ENCODE measurements at regions not wholly inside any gene's neighbourhood (a gene's known extent, or its start where the extent isn't known, plus 50 kb on each side); places are given as distances from the start of the nearest gene placed in this dataset.
A peak's percentile ranks its signal among the peaks of the same experiment; 100 is the strongest.
"Not testable (repeated sequence)": the region's sequence is repeated elsewhere in the genome, so short reads cannot be mapped to it uniquely, and the experiment has no call there.

DNA sequence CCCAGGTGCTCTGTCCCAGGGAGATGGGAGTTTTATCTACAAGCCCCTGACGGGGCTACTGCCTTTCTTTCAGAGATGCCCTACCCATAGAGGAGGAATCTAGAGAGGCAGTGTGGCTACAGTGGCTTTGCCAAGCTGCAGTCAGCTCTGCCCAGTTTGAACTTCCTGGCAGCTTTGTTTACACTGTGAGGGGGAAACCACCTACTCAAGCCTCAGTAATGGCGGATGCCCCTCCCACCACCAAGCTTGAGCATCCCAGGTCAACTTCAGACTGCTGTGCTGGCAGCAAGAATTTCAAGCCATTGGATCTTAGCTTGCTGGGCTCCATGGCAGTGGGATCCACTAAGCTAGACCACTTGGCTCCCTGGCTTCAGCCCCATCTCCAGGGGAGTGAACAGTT, 53.1 kb upstream of the TMEM252 start:
- ATAC-seq, H3K4me3 Mint-ChIP-seq, H3K27ac Mint-ChIP-seq, DNase-seq, H3K4me1 Mint-ChIP-seq: not testable (repeated sequence)
- Mint-ChIP-seq H3K9me3 (peaks cover 7 to 31% of the 10 kb centered on the region in 2 donors), H3K27me3 (peaks cover 56% of the 10 kb centered on the region)

DNA sequence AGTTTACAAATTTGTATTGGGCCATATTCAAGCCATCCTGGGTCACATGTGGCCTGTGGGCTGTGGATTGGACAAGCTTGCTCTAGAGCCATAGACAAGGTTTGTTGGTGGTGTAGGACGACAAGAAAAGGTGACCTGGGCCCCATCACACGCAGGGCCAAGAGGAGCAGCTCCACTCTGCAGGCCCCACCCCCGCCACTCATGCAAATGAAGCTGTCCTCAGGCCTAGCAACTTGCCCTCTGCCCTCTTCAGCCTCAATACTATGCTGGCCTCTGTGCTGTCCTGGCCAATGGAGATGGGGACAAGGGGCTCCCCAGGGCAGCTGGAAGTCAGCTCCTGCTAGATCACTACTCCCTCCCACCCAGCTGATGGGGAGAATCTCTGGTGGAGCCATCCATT, 55.2 kb upstream of the TMEM252 start:
- no peak for ATAC-seq
- Mint-ChIP-seq H3K9me3 (peaks cover 0 to 19% of the 10 kb centered on the region in 2 donors), H3K27ac (no peak overlapping the region), H3K4me1 (no peaks in the 10 kb centered on the region), H3K27me3 (peaks cover 50% of the 10 kb centered on the region), H3K4me3 (no peak overlapping the region)
- DNase-seq = no peak

DNA sequence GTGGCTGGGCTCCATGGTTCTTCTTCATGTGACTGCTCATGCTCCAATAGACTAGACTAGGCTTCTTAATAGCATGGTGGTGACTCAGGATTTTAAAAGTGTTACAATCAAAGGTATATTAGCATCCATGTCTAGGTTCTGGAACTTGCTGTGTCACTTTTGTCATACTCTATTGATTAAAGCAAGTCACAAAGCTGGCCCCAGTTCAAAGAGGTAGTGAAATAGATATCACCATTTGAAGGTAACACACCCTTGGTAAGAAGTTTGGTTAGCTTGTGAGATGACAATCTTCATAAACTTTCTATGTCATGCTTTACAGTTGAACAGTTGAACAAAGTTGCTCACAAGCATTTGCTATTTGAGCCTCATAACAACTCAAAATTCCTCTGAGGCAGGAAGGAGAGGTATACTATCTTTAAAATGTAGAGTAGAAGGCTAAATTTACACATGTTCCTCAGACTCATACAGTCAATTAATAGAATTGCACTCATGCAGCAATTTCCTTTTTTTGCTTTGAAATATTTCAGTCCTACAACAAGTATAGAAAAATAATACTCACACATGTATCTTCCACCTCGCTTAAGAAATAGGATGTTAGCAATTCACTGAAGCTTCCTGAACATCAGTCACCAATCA, 56.8 kb upstream of the TMEM252 start:
- no peak for DNase-seq
- ATAC-seq = no peak
- H3K4me1 Mint-ChIP-seq = no peaks in the 10 kb centered on the region
- no peak overlapping the region for H3K4me3 Mint-ChIP-seq
- peaks cover 0 to 8% of the 10 kb centered on the region in 2 donors for H3K9me3 Mint-ChIP-seq
- H3K27me3 Mint-ChIP-seq = peaks cover 49% of the 10 kb centered on the region
- no peak overlapping the region for H3K27ac Mint-ChIP-seq

DNA sequence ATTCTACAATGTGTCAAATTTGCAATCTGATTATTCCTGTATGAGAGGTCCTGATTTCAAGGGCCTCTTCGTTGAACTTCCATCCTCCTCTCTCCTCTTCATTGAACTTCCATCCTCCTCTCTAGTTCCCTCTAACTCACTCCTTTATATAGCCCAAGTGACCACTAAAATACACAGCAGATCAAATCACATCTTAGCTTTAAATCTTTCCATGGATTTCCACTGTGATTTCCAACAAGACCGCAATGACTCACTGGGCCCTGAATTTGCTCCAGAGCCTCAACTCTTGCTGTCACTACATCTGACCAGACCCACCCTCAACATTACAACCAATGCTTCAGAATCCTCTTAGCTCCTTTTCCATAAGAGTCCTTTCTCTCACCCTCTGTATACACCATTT, 59.1 kb upstream of the TMEM252 start:
- H3K4me3 Mint-ChIP-seq = no peak overlapping the region
- peaks cover 62% of the 10 kb centered on the region for H3K27me3 Mint-ChIP-seq
- no peaks in the 10 kb centered on the region for H3K4me1 Mint-ChIP-seq
- H3K9me3 Mint-ChIP-seq = peaks cover 0 to 7% of the 10 kb centered on the region in 2 donors
- no peak for ATAC-seq
- H3K27ac Mint-ChIP-seq = no peak overlapping the region
- DNase-seq = no peak

DNA sequence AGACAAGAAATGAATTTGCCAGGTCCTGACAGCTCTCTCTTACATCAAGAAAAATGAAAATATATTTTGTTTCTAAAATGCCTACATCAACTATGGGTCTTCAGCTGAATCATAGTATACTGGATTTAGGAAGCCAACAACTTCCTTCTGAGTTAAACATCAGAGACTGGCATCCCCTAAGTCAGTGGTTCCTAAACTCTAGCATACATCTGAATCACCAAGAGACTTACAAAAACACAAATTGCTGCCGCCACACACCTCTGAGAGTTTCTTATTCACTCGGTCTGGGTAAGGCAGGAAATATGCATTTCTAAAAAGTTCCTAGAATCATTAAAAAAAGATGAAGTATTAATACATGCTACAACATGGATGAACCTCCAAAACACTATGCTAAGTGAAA, 60.4 kb upstream of the TMEM252 start:
- Mint-ChIP-seq H3K4me3 (no peak overlapping the region), H3K9me3 (no peaks in the 10 kb centered on the region), H3K27me3 (peaks cover 59% of the 10 kb centered on the region), H3K4me1 (no peaks in the 10 kb centered on the region), H3K27ac (no peak overlapping the region)
- DNase-seq = no peak
- peak; percentile 23 for ATAC-seq

DNA sequence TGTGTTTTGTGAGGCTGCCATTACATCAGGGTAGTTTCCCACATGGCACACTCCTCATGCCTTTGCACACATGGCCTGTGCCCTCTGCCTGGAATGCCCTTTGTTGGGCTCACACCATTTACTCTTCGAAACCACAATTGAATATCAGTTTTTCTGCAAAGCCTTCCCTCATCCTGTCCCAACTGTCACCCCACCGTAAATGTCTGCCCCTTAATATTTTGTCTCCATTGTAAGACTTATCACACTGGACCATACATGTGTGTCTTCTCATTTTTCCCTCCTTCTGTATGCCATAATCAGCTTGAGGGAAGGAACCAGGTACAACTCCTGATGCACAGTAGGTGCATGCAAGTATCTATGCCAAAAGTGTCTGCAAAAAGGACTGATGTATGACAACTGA, 62.7 kb upstream of the TMEM252 start:
- no peaks in the 10 kb centered on the region for H3K4me1 Mint-ChIP-seq
- ATAC-seq (no peak), DNase-seq (no peak)
- peaks cover 48% of the 10 kb centered on the region for H3K27me3 Mint-ChIP-seq
- peak overlapping the region in 1 of 2 donors; percentile 63 for H3K27ac Mint-ChIP-seq
- H3K9me3 Mint-ChIP-seq = no peaks in the 10 kb centered on the region
- H3K4me3 Mint-ChIP-seq = no peak overlapping the region

DNA sequence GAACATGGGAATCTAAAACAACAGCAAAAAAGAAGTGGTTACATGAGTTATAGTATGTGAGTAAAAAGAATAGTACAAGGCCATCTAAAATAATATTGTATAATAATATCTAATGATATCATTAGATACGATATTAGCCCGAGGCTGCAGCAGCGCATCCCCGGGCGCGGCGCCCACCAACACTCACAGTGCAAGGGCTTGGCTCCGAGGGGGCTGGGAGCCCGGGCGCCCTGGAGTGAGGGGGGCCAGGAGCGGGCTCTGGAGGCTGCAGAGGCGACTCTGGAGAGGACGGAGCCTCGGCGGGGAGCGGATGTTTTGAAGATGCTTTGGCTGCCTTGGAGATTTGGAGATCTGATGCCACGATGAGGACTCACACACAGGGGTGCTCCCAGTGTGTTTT, 68.1 kb upstream of the TMEM252 start:
- ATAC-seq (no peak), DNase-seq (no peak)
- H3K4me1 Mint-ChIP-seq = no peaks in the 10 kb centered on the region
- peaks cover 31% of the 10 kb centered on the region for H3K27me3 Mint-ChIP-seq
- no peak overlapping the region for H3K4me3 Mint-ChIP-seq
- no peak overlapping the region for H3K27ac Mint-ChIP-seq
- no peaks in the 10 kb centered on the region for H3K9me3 Mint-ChIP-seq

DNA sequence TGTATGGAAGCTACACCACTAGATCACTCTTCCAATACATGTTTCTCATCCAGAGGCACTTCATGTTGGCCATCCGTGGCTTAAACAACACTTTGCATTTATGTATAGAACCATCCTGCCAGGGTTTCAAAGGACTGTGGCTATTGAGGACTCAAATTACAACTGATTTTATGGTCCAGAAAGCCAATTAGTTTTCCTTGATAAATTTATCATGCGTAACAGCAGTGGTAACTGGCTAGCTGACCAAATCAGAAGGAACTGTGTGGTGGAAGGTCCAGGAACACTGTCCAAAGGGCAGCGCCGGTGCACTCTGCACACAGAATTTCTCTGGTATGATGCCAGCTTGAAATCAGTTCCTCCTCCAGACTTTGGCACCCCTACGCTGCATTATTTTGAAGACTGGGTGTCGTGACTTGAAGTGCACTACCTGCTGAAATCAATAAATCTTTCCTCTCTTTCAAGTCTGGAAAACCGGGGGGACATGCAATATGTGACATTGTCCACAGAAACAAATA, 69.3 kb upstream of the TMEM252 start:
- ATAC-seq (no peak), DNase-seq (no peak)
- Mint-ChIP-seq H3K27ac (no peak overlapping the region), H3K4me3 (no peak overlapping the region), H3K4me1 (no peaks in the 10 kb centered on the region), H3K9me3 (no peaks in the 10 kb centered on the region), H3K27me3 (peaks cover 23% of the 10 kb centered on the region)

DNA sequence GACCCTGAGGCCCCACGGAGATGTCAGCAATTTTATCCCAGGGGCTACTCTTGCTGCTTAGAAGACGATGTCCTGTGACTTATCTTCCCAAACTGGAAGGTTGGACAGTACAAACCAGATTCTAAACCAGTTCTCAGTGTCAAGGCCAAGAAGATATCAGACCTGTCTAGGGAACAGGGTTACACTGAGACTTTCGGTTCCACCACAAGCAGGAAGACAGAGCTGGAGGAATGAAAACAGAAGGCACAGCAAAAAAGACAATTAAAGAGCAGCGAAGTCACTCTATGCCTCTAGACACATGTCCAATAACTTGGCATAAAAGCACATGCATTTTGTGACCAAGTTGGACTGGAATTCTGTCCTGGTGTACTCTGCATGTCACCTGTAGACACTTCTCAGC, 73.4 kb upstream of the TMEM252 start:
- DNase-seq = no peak
- Mint-ChIP-seq H3K27ac (no peak overlapping the region), H3K4me1 (no peaks in the 10 kb centered on the region), H3K27me3 (peaks cover 19% of the 10 kb centered on the region), H3K9me3 (no peaks in the 10 kb centered on the region), H3K4me3 (no peak overlapping the region)
- ATAC-seq = no peak

DNA sequence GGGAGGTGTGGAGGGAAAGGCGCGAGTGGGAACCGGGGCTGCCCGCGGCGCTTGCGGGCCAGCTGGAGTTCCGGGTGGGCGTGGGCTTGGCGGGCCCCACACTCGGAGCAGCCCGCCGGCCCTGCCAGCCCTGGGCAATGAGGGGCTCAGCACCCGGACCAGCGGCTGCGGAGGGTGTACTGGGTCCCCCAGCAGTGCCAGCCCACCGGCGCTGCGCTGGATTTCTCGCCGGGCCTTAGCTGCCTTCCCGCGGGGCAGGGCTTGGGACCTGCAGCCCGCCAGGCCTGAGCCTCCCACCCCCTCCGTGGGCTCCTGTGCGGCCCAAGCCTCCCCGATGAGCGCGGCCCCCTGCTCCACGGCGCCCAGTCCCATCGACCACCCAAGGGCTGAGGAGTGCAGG, 76.3 kb upstream of the TMEM252 start:
- not testable (repeated sequence) for H3K27ac Mint-ChIP-seq, DNase-seq, H3K4me3 Mint-ChIP-seq, H3K9me3 Mint-ChIP-seq, H3K4me1 Mint-ChIP-seq, ATAC-seq
- peaks cover 18% of the 10 kb centered on the region for H3K27me3 Mint-ChIP-seq

DNA sequence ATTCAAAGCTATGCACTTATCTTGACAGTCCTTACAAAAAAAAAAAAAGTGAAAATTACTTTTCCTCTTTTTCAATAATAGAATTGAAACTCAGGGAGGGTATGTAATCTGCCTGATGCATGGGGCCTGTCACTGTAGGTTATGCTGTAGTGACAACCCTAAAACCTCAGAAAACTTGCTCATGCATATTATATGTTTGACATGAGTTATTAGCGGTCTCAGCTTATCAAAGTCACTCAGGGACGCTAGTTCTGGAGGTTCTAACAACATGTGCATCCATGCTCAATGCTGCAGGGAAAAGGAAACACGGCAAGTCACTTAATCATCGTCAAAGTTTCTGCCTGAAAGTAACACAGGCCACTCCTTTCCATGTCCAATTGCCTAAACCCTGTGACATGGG, 78.4 kb upstream of the TMEM252 start:
- ATAC-seq (no peak), DNase-seq (no peak)
- H3K27ac Mint-ChIP-seq = no peak overlapping the region
- peaks cover 18% of the 10 kb centered on the region for H3K27me3 Mint-ChIP-seq
- no peaks in the 10 kb centered on the region for H3K4me1 Mint-ChIP-seq
- H3K4me3 Mint-ChIP-seq = no peak overlapping the region
- no peaks in the 10 kb centered on the region for H3K9me3 Mint-ChIP-seq

DNA sequence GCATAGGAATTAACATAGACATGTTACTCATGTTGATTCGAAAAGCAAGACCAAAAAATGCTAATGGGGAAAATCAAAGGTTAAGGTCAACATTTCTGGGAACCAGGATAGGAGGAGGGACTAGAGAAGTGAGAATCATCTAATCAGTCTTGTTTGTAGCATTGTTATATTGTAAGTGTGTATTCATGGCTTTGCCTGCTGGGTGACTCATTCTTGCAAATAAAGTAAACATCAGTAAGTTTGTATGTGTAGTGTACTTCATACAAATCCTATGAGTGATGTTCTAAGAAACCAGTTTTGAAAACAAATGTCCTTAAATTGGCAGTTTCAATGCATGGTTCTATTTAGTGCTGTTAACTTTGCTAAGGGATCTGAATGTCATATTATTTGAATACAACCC, 79.0 kb upstream of the TMEM252 start:
- no peaks in the 10 kb centered on the region for H3K4me1 Mint-ChIP-seq
- H3K4me3 Mint-ChIP-seq = no peak overlapping the region
- no peak for DNase-seq
- H3K9me3 Mint-ChIP-seq = no peaks in the 10 kb centered on the region
- no peak for ATAC-seq
- peaks cover 18% of the 10 kb centered on the region for H3K27me3 Mint-ChIP-seq
- H3K27ac Mint-ChIP-seq = no peak overlapping the region

DNA sequence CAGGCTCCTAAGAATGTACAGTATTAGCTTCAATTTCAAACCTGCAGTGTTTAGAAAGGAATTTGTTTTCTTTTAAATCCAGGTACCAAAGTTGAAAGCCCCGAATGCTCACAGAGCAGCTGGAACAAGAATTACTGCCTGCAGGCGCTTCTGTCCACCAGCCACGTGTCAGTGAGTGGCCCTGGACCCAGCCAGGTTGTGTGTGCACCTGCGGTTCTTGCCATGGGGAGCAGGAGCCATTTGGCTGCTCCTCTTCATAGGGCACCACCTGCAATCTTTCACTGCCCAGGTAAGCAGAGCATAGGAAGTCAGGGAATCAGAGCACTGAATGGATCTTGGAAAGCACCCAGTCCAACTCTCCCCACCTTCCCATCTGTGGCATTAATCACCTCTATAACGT, 79.5 kb upstream of the PIP5K1B start:
- Mint-ChIP-seq H3K4me1 (no peaks in the 10 kb centered on the region), H3K27me3 (peaks cover 8% of the 10 kb centered on the region), H3K4me3 (no peak overlapping the region), H3K27ac (no peak overlapping the region), H3K9me3 (no peaks in the 10 kb centered on the region)
- ATAC-seq (no peak), DNase-seq (no peak)

DNA sequence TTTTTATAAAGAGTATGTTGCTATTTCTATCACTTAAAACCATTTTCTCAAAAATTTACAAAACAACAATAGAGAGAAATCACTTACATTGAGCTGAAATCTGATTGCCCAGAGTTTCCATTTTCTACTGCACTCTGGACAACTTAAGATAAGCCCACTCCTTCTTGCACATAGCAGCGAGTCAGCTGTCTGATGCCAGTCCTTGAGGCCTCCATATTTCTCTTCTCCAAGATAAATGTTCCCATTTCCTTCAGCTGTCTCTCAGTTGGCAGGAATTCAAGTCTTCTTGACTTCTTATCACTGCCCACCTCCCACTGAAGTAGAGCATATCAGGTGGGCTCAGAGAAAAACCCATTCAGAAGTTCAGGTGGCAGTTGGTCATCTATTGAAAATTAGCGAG, 78.5 kb upstream of the PIP5K1B start:
- DNase-seq (no peak), ATAC-seq (no peak)
- no peaks in the 10 kb centered on the region for H3K4me1 Mint-ChIP-seq
- no peak overlapping the region for H3K27ac Mint-ChIP-seq
- H3K27me3 Mint-ChIP-seq = peaks cover 8% of the 10 kb centered on the region
- no peaks in the 10 kb centered on the region for H3K9me3 Mint-ChIP-seq
- no peak overlapping the region for H3K4me3 Mint-ChIP-seq

DNA sequence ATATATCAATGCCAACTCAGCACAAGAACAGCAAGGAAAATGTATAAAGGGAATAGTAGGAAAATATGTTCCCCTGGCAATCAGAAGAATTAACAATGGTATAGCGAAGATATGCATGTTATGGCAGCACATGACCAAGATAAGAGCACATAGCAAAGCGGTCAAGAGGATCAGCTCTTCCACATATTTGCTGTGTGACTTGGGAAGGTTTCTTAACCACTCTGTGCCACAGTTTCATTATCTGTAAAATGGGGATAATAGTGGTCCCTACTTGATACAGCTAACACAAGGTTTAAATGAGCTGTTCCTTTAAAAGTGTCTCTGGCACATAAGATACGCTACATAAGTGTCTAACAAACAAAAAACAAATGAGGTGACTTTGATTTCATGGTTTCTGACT, 77.9 kb upstream of the PIP5K1B start:
- DNase-seq (no peak), ATAC-seq (no peak)
- H3K9me3 Mint-ChIP-seq = no peaks in the 10 kb centered on the region
- H3K4me3 Mint-ChIP-seq = no peak overlapping the region
- no peaks in the 10 kb centered on the region for H3K4me1 Mint-ChIP-seq
- H3K27ac Mint-ChIP-seq = no peak overlapping the region
- H3K27me3 Mint-ChIP-seq = peaks cover 14% of the 10 kb centered on the region

DNA sequence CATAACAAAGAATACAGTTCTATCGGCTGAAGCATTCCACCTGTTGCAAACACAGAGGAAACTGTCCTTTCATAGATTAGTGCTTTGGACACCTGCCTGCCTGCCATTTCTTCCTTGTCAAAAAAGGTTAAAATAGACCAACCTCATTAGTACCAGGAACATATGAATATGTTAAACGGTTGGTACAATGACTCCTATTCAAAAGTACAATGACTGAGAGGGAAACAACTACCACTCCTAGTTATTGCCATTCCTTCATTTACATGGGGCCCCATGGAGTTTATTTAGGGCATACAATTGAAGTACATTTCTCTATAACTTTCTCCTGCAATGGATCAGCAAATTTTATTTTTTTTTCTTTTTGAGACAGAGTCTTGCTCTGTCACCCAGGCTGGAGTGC, 77.4 kb upstream of the PIP5K1B start:
- Mint-ChIP-seq H3K4me3 (no peak overlapping the region), H3K4me1 (no peaks in the 10 kb centered on the region), H3K27ac (no peak overlapping the region), H3K9me3 (no peaks in the 10 kb centered on the region), H3K27me3 (peaks cover 14% of the 10 kb centered on the region)
- ATAC-seq = no peak
- no peak for DNase-seq

DNA sequence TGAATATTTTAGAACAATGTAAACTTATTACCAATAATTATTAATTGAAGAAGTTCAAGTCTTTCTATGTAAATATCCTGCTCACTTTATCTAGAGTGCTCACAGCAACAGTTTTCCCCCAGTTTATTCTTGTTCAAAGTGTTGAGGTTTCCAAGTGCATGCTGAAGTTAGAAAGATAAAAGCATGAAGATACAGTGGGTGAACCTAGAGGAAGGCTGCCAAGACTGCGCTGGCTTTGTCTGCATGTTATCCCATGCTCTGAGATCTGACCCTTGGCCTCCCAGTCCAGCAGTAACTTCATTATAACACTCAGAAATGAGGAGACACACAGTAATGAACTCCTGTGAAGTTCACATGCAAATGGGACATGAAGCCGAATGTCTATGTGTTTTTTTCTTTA, 76.0 kb upstream of the PIP5K1B start:
- no peak for ATAC-seq
- no peak for DNase-seq
- H3K9me3 Mint-ChIP-seq = no peaks in the 10 kb centered on the region
- H3K4me1 Mint-ChIP-seq = no peaks in the 10 kb centered on the region
- no peak overlapping the region for H3K27ac Mint-ChIP-seq
- H3K4me3 Mint-ChIP-seq = no peak overlapping the region
- H3K27me3 Mint-ChIP-seq = peaks cover 14% of the 10 kb centered on the region

Data from stimulated activated naive CD8-positive, alpha-beta T cell treated with anti-CD3 and anti-CD28 coated beads, Interleukin-15, amount 100 ng/mL, for 72 hours (primary cell).